ENCODE measurements at regions not wholly inside any gene's neighbourhood (a gene's known extent, or its start where the extent isn't known, plus 50 kb on each side); places are given as distances from the start of the nearest gene placed in this dataset.

GRCh38 chr11:112412383-112412782 is 151.7 kb upstream of the PLET1 start:
- no peaks in the 10 kb centered on the region for H3K27me3 ChIP-seq (replicated peaks; ENCODE audit: control insufficient read depth, insufficient read depth, low read length, poor library complexity, severe bottlenecking)
- H3K4me3 ChIP-seq (ENCODE audit: insufficient read depth, low read depth, low read length, poor library complexity, severe bottlenecking): no peak overlapping the region
- no peak for DNase-seq
- H3K4me1 ChIP-seq (ENCODE audit: control insufficient read depth, insufficient read depth, low read length, poor library complexity, severe bottlenecking): no peaks in the 10 kb centered on the region
- H3K9me3 ChIP-seq (ENCODE audit: control insufficient read depth, low read length): no peaks in the 10 kb centered on the region
- H3K36me3 ChIP-seq (ENCODE audit: control insufficient read depth, insufficient read depth, low read length): no peaks in the 10 kb centered on the region
- H3K27ac ChIP-seq (ENCODE audit: insufficient read depth, low read length, poor library complexity, severe bottlenecking): no peak overlapping the region

- H3K4me1 ChIP-seq (ENCODE audit: control insufficient read depth, insufficient read depth, low read length, poor library complexity, severe bottlenecking): no peaks in the 10 kb centered on the region
- no peak for DNase-seq
- no peak overlapping the region for H3K27ac ChIP-seq (ENCODE audit: insufficient read depth, low read length, poor library complexity, severe bottlenecking)
- no peaks in the 10 kb centered on the region for H3K36me3 ChIP-seq (ENCODE audit: control insufficient read depth, insufficient read depth, low read length)
- no peaks in the 10 kb centered on the region for H3K9me3 ChIP-seq (ENCODE audit: control insufficient read depth, low read length)
- H3K27me3 ChIP-seq (replicated peaks; ENCODE audit: control insufficient read depth, insufficient read depth, low read length, poor library complexity, severe bottlenecking): no peaks in the 10 kb centered on the region
- no peak overlapping the region for H3K4me3 ChIP-seq (ENCODE audit: insufficient read depth, low read depth, low read length, poor library complexity, severe bottlenecking)
These were observed 156.7 kb upstream of the PLET1 start for GRCh38 chr11:112417339-112417738.

- H3K36me3 ChIP-seq (ENCODE audit: control insufficient read depth, insufficient read depth, low read length): no peaks in the 10 kb centered on the region
- no peaks in the 10 kb centered on the region for H3K9me3 ChIP-seq (ENCODE audit: control insufficient read depth, low read length)
- H3K4me1 ChIP-seq (ENCODE audit: control insufficient read depth, insufficient read depth, low read length, poor library complexity, severe bottlenecking): no peaks in the 10 kb centered on the region
- H3K4me3 ChIP-seq (ENCODE audit: insufficient read depth, low read depth, low read length, poor library complexity, severe bottlenecking): no peak overlapping the region
- H3K27ac ChIP-seq (ENCODE audit: insufficient read depth, low read length, poor library complexity, severe bottlenecking): no peak overlapping the region
- H3K27me3 ChIP-seq (replicated peaks; ENCODE audit: control insufficient read depth, insufficient read depth, low read length, poor library complexity, severe bottlenecking): no peaks in the 10 kb centered on the region
- DNase-seq: no peak
These were observed 157.8 kb upstream of the PLET1 start for GRCh38 chr11:112418438-112418837.

- no peaks in the 10 kb centered on the region for H3K36me3 ChIP-seq (ENCODE audit: control insufficient read depth, insufficient read depth, low read length)
- no peak overlapping the region for H3K27ac ChIP-seq (ENCODE audit: insufficient read depth, low read length, poor library complexity, severe bottlenecking)
- no peaks in the 10 kb centered on the region for H3K4me1 ChIP-seq (ENCODE audit: control insufficient read depth, insufficient read depth, low read length, poor library complexity, severe bottlenecking)
- no peak overlapping the region for H3K4me3 ChIP-seq (ENCODE audit: insufficient read depth, low read depth, low read length, poor library complexity, severe bottlenecking)
- DNase-seq: no peak
- no peaks in the 10 kb centered on the region for H3K9me3 ChIP-seq (ENCODE audit: control insufficient read depth, low read length)
- no peaks in the 10 kb centered on the region for H3K27me3 ChIP-seq (replicated peaks; ENCODE audit: control insufficient read depth, insufficient read depth, low read length, poor library complexity, severe bottlenecking)
These were observed 161.2 kb upstream of the PLET1 start for GRCh38 chr11:112421879-112422278.

GRCh38 chr11:112425121-112425520 is 164.5 kb upstream of the PLET1 start:
- Histone ChIP-seq H3K27me3 (replicated peaks; ENCODE audit: control insufficient read depth, insufficient read depth, low read length, poor library complexity, severe bottlenecking) (no peaks in the 10 kb centered on the region), H3K4me3 (ENCODE audit: insufficient read depth, low read depth, low read length, poor library complexity, severe bottlenecking) (no peak overlapping the region), H3K9me3 (ENCODE audit: control insufficient read depth, low read length) (no peaks in the 10 kb centered on the region), H3K36me3 (ENCODE audit: control insufficient read depth, insufficient read depth, low read length) (no peaks in the 10 kb centered on the region), H3K27ac (ENCODE audit: insufficient read depth, low read length, poor library complexity, severe bottlenecking) (no peak overlapping the region), H3K4me1 (ENCODE audit: control insufficient read depth, insufficient read depth, low read length, poor library complexity, severe bottlenecking) (no peaks in the 10 kb centered on the region)
- no peak for DNase-seq

- Histone ChIP-seq H3K4me1 (ENCODE audit: control insufficient read depth, insufficient read depth, low read length, poor library complexity, severe bottlenecking) (no peaks in the 10 kb centered on the region), H3K27me3 (replicated peaks; ENCODE audit: control insufficient read depth, insufficient read depth, low read length, poor library complexity, severe bottlenecking) (no peaks in the 10 kb centered on the region), H3K9me3 (ENCODE audit: control insufficient read depth, low read length) (peaks cover 3% of the 10 kb centered on the region), H3K36me3 (ENCODE audit: control insufficient read depth, insufficient read depth, low read length) (no peaks in the 10 kb centered on the region), H3K27ac (ENCODE audit: insufficient read depth, low read length, poor library complexity, severe bottlenecking) (no peak overlapping the region), H3K4me3 (ENCODE audit: insufficient read depth, low read depth, low read length, poor library complexity, severe bottlenecking) (no peak overlapping the region)
- no peak for DNase-seq
These were observed 176.4 kb upstream of the PLET1 start for GRCh38 chr11:112437096-112437495.

GRCh38 chr11:112439614-112440013 is 179.0 kb upstream of the PLET1 start:
- Histone ChIP-seq H3K27ac (ENCODE audit: insufficient read depth, low read length, poor library complexity, severe bottlenecking) (no peak overlapping the region), H3K4me3 (ENCODE audit: insufficient read depth, low read depth, low read length, poor library complexity, severe bottlenecking) (no peak overlapping the region), H3K27me3 (replicated peaks; ENCODE audit: control insufficient read depth, insufficient read depth, low read length, poor library complexity, severe bottlenecking) (no peaks in the 10 kb centered on the region), H3K36me3 (ENCODE audit: control insufficient read depth, insufficient read depth, low read length) (no peaks in the 10 kb centered on the region), H3K9me3 (ENCODE audit: control insufficient read depth, low read length) (peaks cover 3% of the 10 kb centered on the region), H3K4me1 (ENCODE audit: control insufficient read depth, insufficient read depth, low read length, poor library complexity, severe bottlenecking) (no peaks in the 10 kb centered on the region)
- no peak for DNase-seq

- Histone ChIP-seq H3K36me3 (ENCODE audit: control insufficient read depth, insufficient read depth, low read length) (no peaks in the 10 kb centered on the region), H3K9me3 (ENCODE audit: control insufficient read depth, low read length) (peaks cover 3% of the 10 kb centered on the region), H3K27me3 (replicated peaks; ENCODE audit: control insufficient read depth, insufficient read depth, low read length, poor library complexity, severe bottlenecking) (no peaks in the 10 kb centered on the region), H3K27ac (ENCODE audit: insufficient read depth, low read length, poor library complexity, severe bottlenecking) (no peak overlapping the region), H3K4me3 (ENCODE audit: insufficient read depth, low read depth, low read length, poor library complexity, severe bottlenecking) (no peak overlapping the region), H3K4me1 (ENCODE audit: control insufficient read depth, insufficient read depth, low read length, poor library complexity, severe bottlenecking) (no peaks in the 10 kb centered on the region)
- no peak for DNase-seq
These were observed 179.9 kb upstream of the PLET1 start for GRCh38 chr11:112440518-112440917.

GRCh38 chr11:112448168-112448567 is 187.5 kb upstream of the PLET1 start:
- no peak for DNase-seq
- Histone ChIP-seq H3K27ac (ENCODE audit: insufficient read depth, low read length, poor library complexity, severe bottlenecking) (no peak overlapping the region), H3K9me3 (ENCODE audit: control insufficient read depth, low read length) (no peaks in the 10 kb centered on the region), H3K4me3 (ENCODE audit: insufficient read depth, low read depth, low read length, poor library complexity, severe bottlenecking) (no peak overlapping the region), H3K27me3 (replicated peaks; ENCODE audit: control insufficient read depth, insufficient read depth, low read length, poor library complexity, severe bottlenecking) (no peaks in the 10 kb centered on the region), H3K4me1 (ENCODE audit: control insufficient read depth, insufficient read depth, low read length, poor library complexity, severe bottlenecking) (no peaks in the 10 kb centered on the region), H3K36me3 (ENCODE audit: control insufficient read depth, insufficient read depth, low read length) (no peaks in the 10 kb centered on the region)

- H3K27me3 ChIP-seq (replicated peaks; ENCODE audit: control insufficient read depth, insufficient read depth, low read length, poor library complexity, severe bottlenecking): no peaks in the 10 kb centered on the region
- H3K4me3 ChIP-seq (ENCODE audit: insufficient read depth, low read depth, low read length, poor library complexity, severe bottlenecking): no peak overlapping the region
- H3K36me3 ChIP-seq (ENCODE audit: control insufficient read depth, insufficient read depth, low read length): no peaks in the 10 kb centered on the region
- no peaks in the 10 kb centered on the region for H3K9me3 ChIP-seq (ENCODE audit: control insufficient read depth, low read length)
- no peak overlapping the region for H3K27ac ChIP-seq (ENCODE audit: insufficient read depth, low read length, poor library complexity, severe bottlenecking)
- DNase-seq: no peak
- no peaks in the 10 kb centered on the region for H3K4me1 ChIP-seq (ENCODE audit: control insufficient read depth, insufficient read depth, low read length, poor library complexity, severe bottlenecking)
These were observed 188.1 kb upstream of the PLET1 start for GRCh38 chr11:112448806-112449205.

GRCh38 chr11:112451250-112451649 is 190.6 kb upstream of the PLET1 start:
- Histone ChIP-seq H3K9me3 (ENCODE audit: control insufficient read depth, low read length) (no peaks in the 10 kb centered on the region), H3K27ac (ENCODE audit: insufficient read depth, low read length, poor library complexity, severe bottlenecking) (no peak overlapping the region), H3K27me3 (replicated peaks; ENCODE audit: control insufficient read depth, insufficient read depth, low read length, poor library complexity, severe bottlenecking) (no peaks in the 10 kb centered on the region), H3K4me1 (ENCODE audit: control insufficient read depth, insufficient read depth, low read length, poor library complexity, severe bottlenecking) (no peaks in the 10 kb centered on the region), H3K4me3 (ENCODE audit: insufficient read depth, low read depth, low read length, poor library complexity, severe bottlenecking) (no peak overlapping the region), H3K36me3 (ENCODE audit: control insufficient read depth, insufficient read depth, low read length) (no peaks in the 10 kb centered on the region)
- no peak for DNase-seq

Measured in effector memory CD4-positive, alpha-beta T cell (primary cell).